Body of pancreas (tissue), 4 donors: ENCODE measurements at regions not wholly inside any gene's neighbourhood (a gene's known extent, or its start where the extent isn't known, plus 50 kb on each side); places are given as distances from the start of the nearest gene placed in this dataset.

ENCODE experiments used
- POLR2A ChIP-seq, 3 donors: fragments of 450-650 bp; IDR thresholded peaks; one replicate each; pipeline ENCODE4 v1.6.1; 2016; ENCODE audit warnings: antibody characterized with exemption in 3 of 3, mild to moderate bottlenecking in 2 of 3
- TF ChIP-seq, protein P1 (sequence below), 7 experiments: fragments of 450-650 bp in 4 of 7; fragments of 200-600 bp in 3 of 7; sonication (generic) in 3 of 7; IDR thresholded peaks; one replicate each; pipeline ENCODE4 v1.5.1; 2016 to 2019; ENCODE audit warnings: antibody characterized with exemption in 7 of 7

DNA sequence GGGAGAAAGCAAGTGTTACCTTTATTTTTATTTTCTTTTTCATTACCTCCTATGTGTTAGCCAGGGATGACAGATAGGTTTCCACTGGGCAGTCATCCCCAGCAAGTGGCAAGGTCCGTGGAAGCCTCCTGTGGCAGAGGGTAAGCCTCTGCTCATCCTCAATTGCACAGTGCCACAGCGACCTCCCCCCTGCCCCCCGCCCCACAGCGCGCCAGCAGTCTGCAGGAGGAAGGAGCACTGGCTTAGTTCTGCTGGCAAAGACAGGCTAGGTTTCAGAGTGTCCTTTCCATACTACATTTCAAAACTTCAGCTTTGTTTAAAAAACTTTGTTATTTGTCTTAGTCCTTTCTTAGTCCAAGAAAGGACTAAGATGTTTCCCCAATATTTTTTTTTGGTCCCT is 194.7 kb downstream of the EXOC5 start:
- TF ChIP-seq, protein P1, sequence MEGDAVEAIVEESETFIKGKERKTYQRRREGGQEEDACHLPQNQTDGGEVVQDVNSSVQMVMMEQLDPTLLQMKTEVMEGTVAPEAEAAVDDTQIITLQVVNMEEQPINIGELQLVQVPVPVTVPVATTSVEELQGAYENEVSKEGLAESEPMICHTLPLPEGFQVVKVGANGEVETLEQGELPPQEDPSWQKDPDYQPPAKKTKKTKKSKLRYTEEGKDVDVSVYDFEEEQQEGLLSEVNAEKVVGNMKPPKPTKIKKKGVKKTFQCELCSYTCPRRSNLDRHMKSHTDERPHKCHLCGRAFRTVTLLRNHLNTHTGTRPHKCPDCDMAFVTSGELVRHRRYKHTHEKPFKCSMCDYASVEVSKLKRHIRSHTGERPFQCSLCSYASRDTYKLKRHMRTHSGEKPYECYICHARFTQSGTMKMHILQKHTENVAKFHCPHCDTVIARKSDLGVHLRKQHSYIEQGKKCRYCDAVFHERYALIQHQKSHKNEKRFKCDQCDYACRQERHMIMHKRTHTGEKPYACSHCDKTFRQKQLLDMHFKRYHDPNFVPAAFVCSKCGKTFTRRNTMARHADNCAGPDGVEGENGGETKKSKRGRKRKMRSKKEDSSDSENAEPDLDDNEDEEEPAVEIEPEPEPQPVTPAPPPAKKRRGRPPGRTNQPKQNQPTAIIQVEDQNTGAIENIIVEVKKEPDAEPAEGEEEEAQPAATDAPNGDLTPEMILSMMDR (IDR thresholded peaks at IDR 0.05): no peak
- no peak for TF ChIP-seq POLR2A (IDR thresholded peaks at IDR 0.05)
